ENCODE measurements at regions not wholly inside any gene's neighbourhood (a gene's known extent, or its start where the extent isn't known, plus 50 kb on each side); places are given as distances from the start of the nearest gene placed in this dataset.

- Histone ChIP-seq H3K79me2 (ENCODE audit: control insufficient read depth, insufficient read depth, low read length) (no peaks in the 10 kb centered on the region), H4K20me1 (ENCODE audit: control insufficient read depth, extremely low read depth, insufficient read depth, low read length) (no peaks in the 10 kb centered on the region), H3K4me3 (replicated peaks in 1 of 4; ENCODE audit: control extremely low read depth in 1 of 4, insufficient read depth in 1 of 4, low read depth in 3 of 4, low read length in 4 of 4) (no peak overlapping the region), H3K4me1 (ENCODE audit: control insufficient read depth, extremely low read depth, insufficient read depth, low read length) (peaks cover under 1% of the 10 kb centered on the region), H2AFZ (ENCODE audit: low read length) (no peak overlapping the region), H3K27ac (ENCODE audit: insufficient read depth, low read length) (no peak overlapping the region), H3K9me3 (ENCODE audit: control insufficient read depth, insufficient read depth, low read depth, low read length) (no peaks in the 10 kb centered on the region), H3K9ac (ENCODE audit: insufficient read depth, low read length) (no peak overlapping the region), H3K27me3 (ENCODE audit: control insufficient read depth, insufficient read depth, low read length) (no peaks in the 10 kb centered on the region), H3K36me3 (ENCODE audit: control insufficient read depth, insufficient read depth, low read length) (no peaks in the 10 kb centered on the region), H3K4me2 (ENCODE audit: extremely low read depth, insufficient read depth, low read length) (no peak overlapping the region)
- DNase-seq (ENCODE audit: low read depth in 2 of 2): no peak
- TF ChIP-seq CTCF (conservative IDR thresholded peaks at IDR 0.05 in 1 of 2, IDR thresholded peaks at IDR 0.05 in 1 of 2; ENCODE audit: low read depth in 1 of 2, low read length in 2 of 2): no peak
These were observed 526.8 kb downstream of the CD83 start for GRCh38 chr6:14644381-14644780.

GRCh38 chr6:14645221-14645620 is 527.6 kb downstream of the CD83 start:
- Histone ChIP-seq H3K79me2 (ENCODE audit: control insufficient read depth, insufficient read depth, low read length) (no peaks in the 10 kb centered on the region), H4K20me1 (ENCODE audit: control insufficient read depth, extremely low read depth, insufficient read depth, low read length) (no peaks in the 10 kb centered on the region), H3K27ac (ENCODE audit: insufficient read depth, low read length) (no peak overlapping the region), H3K36me3 (ENCODE audit: control insufficient read depth, insufficient read depth, low read length) (no peaks in the 10 kb centered on the region), H3K9me3 (ENCODE audit: control insufficient read depth, insufficient read depth, low read depth, low read length) (no peaks in the 10 kb centered on the region), H2AFZ (ENCODE audit: low read length) (no peak overlapping the region), H3K4me2 (ENCODE audit: extremely low read depth, insufficient read depth, low read length) (no peak overlapping the region), H3K4me1 (ENCODE audit: control insufficient read depth, extremely low read depth, insufficient read depth, low read length) (no peaks in the 10 kb centered on the region), H3K9ac (ENCODE audit: insufficient read depth, low read length) (no peak overlapping the region), H3K4me3 (replicated peaks in 1 of 4; ENCODE audit: control extremely low read depth in 1 of 4, insufficient read depth in 1 of 4, low read depth in 3 of 4, low read length in 4 of 4) (no peak overlapping the region), H3K27me3 (ENCODE audit: control insufficient read depth, insufficient read depth, low read length) (no peaks in the 10 kb centered on the region)
- DNase-seq (ENCODE audit: low read depth in 2 of 2): no peak
- no peak for TF ChIP-seq CTCF (conservative IDR thresholded peaks at IDR 0.05 in 1 of 2, IDR thresholded peaks at IDR 0.05 in 1 of 2; ENCODE audit: low read depth in 1 of 2, low read length in 2 of 2)
- no peak for TF ChIP-seq EZH2 (IDR thresholded peaks at IDR 0.05; ENCODE audit: low read length, missing control alignments)

- Histone ChIP-seq H2AFZ (ENCODE audit: low read length) (no peak overlapping the region), H3K79me2 (ENCODE audit: control insufficient read depth, insufficient read depth, low read length) (no peaks in the 10 kb centered on the region), H3K9ac (ENCODE audit: insufficient read depth, low read length) (no peak overlapping the region), H3K27ac (ENCODE audit: insufficient read depth, low read length) (no peak overlapping the region), H4K20me1 (ENCODE audit: control insufficient read depth, extremely low read depth, insufficient read depth, low read length) (no peaks in the 10 kb centered on the region), H3K9me3 (ENCODE audit: control insufficient read depth, insufficient read depth, low read depth, low read length) (no peaks in the 10 kb centered on the region), H3K36me3 (ENCODE audit: control insufficient read depth, insufficient read depth, low read length) (no peaks in the 10 kb centered on the region), H3K4me3 (replicated peaks in 1 of 4; ENCODE audit: control extremely low read depth in 1 of 4, insufficient read depth in 1 of 4, low read depth in 3 of 4, low read length in 4 of 4) (no peak overlapping the region), H3K27me3 (ENCODE audit: control insufficient read depth, insufficient read depth, low read length) (no peaks in the 10 kb centered on the region), H3K4me1 (ENCODE audit: control insufficient read depth, extremely low read depth, insufficient read depth, low read length) (no peaks in the 10 kb centered on the region), H3K4me2 (ENCODE audit: extremely low read depth, insufficient read depth, low read length) (no peak overlapping the region)
- DNase-seq (ENCODE audit: low read depth in 2 of 2): no peak
- TF ChIP-seq CTCF (conservative IDR thresholded peaks at IDR 0.05 in 1 of 2, IDR thresholded peaks at IDR 0.05 in 1 of 2; ENCODE audit: low read depth in 1 of 2, low read length in 2 of 2) (no peak), EZH2 (IDR thresholded peaks at IDR 0.05; ENCODE audit: low read length, missing control alignments) (no peak)
These were observed 528.3 kb downstream of the CD83 start for GRCh38 chr6:14645841-14646240.
